ENCODE measurements at regions not wholly inside any gene's neighbourhood (a gene's known extent, or its start where the extent isn't known, plus 50 kb on each side); places are given as distances from the start of the nearest gene placed in this dataset.

DNA sequence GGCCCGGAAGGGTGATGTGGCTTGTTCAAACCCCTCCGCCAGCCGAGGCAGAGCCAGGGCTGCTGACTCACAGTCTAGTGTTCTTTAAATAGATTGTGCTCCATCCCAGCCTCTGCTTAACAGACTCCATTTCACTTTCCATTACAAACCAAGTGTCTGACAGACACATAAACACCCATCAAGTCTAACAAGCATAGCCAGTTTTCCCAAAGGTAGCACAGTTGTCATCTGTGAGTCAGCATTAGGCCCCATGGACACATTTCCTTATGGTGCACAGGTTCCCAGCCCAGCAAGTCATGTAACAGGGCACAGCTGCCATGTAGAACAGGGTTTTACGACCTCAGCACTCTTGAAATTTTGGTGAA is 109.9 kb upstream of the RAP2B start:
- ChIA-PET CTCF (interaction anchor here (1.6 kb wide), 1 partner anchor 9 kb away, joined by 3 read pairs; no protein-coding TSS in a partner anchor), POLR2A (no interaction called here)
- Mint-ChIP-seq H3K27me3 (ENCODE audit: low read depth) (no peaks in the 10 kb centered on the region), H3K4me1 (no peaks in the 10 kb centered on the region), H3K9me3 (no peaks in the 10 kb centered on the region), H3K36me3 (no peaks in the 10 kb centered on the region), H3K27ac (no peak overlapping the region), H3K4me3 (no peak overlapping the region)
- DNase-seq (ENCODE audit: low spot score) (no peak), ATAC-seq (no peak)
- TF ChIP-seq, protein P1, sequence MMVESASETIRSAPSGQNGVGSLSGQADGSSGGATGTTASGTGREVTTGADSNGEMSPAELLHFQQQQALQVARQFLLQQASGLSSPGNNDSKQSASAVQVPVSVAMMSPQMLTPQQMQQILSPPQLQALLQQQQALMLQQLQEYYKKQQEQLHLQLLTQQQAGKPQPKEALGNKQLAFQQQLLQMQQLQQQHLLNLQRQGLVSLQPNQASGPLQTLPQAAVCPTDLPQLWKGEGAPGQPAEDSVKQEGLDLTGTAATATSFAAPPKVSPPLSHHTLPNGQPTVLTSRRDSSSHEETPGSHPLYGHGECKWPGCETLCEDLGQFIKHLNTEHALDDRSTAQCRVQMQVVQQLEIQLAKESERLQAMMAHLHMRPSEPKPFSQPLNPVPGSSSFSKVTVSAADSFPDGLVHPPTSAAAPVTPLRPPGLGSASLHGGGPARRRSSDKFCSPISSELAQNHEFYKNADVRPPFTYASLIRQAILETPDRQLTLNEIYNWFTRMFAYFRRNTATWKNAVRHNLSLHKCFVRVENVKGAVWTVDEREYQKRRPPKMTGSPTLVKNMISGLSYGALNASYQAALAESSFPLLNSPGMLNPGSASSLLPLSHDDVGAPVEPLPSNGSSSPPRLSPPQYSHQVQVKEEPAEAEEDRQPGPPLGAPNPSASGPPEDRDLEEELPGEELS (CRISPR knock-in tag; IDR thresholded peaks at IDR 0.05) = no peak
- no peak for TF ChIP-seq GTF2I (CRISPR knock-in tag; conservative IDR thresholded peaks at IDR 0.05)
- TF ChIP-seq NFYB (CRISPR knock-in tag; conservative IDR thresholded peaks at IDR 0.05; ENCODE audit: low read depth) = no peak
- no peak for TF ChIP-seq ETV6 (CRISPR knock-in tag; IDR thresholded peaks at IDR 0.05)
- no peak for TF ChIP-seq ZNF219 (CRISPR knock-in tag; IDR thresholded peaks at IDR 0.05; ENCODE audit: borderline replicate concordance)
- TF ChIP-seq, protein P2, sequence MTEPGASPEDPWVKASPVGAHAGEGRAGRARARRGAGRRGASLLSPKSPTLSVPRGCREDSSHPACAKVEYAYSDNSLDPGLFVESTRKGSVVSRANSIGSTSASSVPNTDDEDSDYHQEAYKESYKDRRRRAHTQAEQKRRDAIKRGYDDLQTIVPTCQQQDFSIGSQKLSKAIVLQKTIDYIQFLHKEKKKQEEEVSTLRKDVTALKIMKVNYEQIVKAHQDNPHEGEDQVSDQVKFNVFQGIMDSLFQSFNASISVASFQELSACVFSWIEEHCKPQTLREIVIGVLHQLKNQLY (CRISPR knock-in tag; IDR thresholded peaks at IDR 0.05) = no peak
- TF ChIP-seq, protein P3, sequence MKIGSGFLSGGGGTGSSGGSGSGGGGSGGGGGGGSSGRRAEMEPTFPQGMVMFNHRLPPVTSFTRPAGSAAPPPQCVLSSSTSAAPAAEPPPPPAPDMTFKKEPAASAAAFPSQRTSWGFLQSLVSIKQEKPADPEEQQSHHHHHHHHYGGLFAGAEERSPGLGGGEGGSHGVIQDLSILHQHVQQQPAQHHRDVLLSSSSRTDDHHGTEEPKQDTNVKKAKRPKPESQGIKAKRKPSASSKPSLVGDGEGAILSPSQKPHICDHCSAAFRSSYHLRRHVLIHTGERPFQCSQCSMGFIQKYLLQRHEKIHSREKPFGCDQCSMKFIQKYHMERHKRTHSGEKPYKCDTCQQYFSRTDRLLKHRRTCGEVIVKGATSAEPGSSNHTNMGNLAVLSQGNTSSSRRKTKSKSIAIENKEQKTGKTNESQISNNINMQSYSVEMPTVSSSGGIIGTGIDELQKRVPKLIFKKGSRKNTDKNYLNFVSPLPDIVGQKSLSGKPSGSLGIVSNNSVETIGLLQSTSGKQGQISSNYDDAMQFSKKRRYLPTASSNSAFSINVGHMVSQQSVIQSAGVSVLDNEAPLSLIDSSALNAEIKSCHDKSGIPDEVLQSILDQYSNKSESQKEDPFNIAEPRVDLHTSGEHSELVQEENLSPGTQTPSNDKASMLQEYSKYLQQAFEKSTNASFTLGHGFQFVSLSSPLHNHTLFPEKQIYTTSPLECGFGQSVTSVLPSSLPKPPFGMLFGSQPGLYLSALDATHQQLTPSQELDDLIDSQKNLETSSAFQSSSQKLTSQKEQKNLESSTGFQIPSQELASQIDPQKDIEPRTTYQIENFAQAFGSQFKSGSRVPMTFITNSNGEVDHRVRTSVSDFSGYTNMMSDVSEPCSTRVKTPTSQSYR (CRISPR knock-in tag; IDR thresholded peaks at IDR 0.05) = no peak
- TF ChIP-seq NR1H2 (CRISPR knock-in tag; IDR thresholded peaks at IDR 0.05) = no peak
- TF ChIP-seq ZBTB21 (CRISPR knock-in tag; IDR thresholded peaks at IDR 0.05; ENCODE audit: borderline replicate concordance) = no peak
- TF ChIP-seq TEAD1 (CRISPR knock-in tag; IDR thresholded peaks at IDR 0.05) = no peak
- TF ChIP-seq, protein P4, sequence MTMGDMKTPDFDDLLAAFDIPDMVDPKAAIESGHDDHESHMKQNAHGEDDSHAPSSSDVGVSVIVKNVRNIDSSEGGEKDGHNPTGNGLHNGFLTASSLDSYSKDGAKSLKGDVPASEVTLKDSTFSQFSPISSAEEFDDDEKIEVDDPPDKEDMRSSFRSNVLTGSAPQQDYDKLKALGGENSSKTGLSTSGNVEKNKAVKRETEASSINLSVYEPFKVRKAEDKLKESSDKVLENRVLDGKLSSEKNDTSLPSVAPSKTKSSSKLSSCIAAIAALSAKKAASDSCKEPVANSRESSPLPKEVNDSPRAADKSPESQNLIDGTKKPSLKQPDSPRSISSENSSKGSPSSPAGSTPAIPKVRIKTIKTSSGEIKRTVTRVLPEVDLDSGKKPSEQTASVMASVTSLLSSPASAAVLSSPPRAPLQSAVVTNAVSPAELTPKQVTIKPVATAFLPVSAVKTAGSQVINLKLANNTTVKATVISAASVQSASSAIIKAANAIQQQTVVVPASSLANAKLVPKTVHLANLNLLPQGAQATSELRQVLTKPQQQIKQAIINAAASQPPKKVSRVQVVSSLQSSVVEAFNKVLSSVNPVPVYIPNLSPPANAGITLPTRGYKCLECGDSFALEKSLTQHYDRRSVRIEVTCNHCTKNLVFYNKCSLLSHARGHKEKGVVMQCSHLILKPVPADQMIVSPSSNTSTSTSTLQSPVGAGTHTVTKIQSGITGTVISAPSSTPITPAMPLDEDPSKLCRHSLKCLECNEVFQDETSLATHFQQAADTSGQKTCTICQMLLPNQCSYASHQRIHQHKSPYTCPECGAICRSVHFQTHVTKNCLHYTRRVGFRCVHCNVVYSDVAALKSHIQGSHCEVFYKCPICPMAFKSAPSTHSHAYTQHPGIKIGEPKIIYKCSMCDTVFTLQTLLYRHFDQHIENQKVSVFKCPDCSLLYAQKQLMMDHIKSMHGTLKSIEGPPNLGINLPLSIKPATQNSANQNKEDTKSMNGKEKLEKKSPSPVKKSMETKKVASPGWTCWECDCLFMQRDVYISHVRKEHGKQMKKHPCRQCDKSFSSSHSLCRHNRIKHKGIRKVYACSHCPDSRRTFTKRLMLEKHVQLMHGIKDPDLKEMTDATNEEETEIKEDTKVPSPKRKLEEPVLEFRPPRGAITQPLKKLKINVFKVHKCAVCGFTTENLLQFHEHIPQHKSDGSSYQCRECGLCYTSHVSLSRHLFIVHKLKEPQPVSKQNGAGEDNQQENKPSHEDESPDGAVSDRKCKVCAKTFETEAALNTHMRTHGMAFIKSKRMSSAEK (CRISPR knock-in tag; IDR thresholded peaks at IDR 0.05; ENCODE audit: borderline replicate concordance) = no peak
- no peak for TF ChIP-seq ZNF671 (CRISPR knock-in tag; IDR thresholded peaks at IDR 0.05)
- TF ChIP-seq ZNF423 (CRISPR knock-in tag; IDR thresholded peaks at IDR 0.05) = no peak
- TF ChIP-seq CREB1 (CRISPR knock-in tag; IDR thresholded peaks at IDR 0.05) = no peak
- TF ChIP-seq, protein P5, sequence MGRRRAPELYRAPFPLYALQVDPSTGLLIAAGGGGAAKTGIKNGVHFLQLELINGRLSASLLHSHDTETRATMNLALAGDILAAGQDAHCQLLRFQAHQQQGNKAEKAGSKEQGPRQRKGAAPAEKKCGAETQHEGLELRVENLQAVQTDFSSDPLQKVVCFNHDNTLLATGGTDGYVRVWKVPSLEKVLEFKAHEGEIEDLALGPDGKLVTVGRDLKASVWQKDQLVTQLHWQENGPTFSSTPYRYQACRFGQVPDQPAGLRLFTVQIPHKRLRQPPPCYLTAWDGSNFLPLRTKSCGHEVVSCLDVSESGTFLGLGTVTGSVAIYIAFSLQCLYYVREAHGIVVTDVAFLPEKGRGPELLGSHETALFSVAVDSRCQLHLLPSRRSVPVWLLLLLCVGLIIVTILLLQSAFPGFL (CRISPR knock-in tag; IDR thresholded peaks at IDR 0.05; ENCODE audit: borderline replicate concordance) = no peak
- TF ChIP-seq, protein P6, sequence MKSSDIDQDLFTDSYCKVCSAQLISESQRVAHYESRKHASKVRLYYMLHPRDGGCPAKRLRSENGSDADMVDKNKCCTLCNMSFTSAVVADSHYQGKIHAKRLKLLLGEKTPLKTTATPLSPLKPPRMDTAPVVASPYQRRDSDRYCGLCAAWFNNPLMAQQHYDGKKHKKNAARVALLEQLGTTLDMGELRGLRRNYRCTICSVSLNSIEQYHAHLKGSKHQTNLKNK (CRISPR knock-in tag; IDR thresholded peaks at IDR 0.05) = no peak
- no peak for TF ChIP-seq HMGA2 (CRISPR knock-in tag; IDR thresholded peaks at IDR 0.05)

All from WTC11 (cell line).